ENCODE measurements at regions not wholly inside any gene's neighbourhood (a gene's known extent, or its start where the extent isn't known, plus 50 kb on each side); places are given as distances from the start of the nearest gene placed in this dataset.

GRCh38 chr1:95393434-95393833 is 159.4 kb downstream of the RWDD3 start:
- TF ChIP-seq POLR2A (IDR thresholded peaks at IDR 0.05; ENCODE audit: low read depth, low read length) (no peak), POLR2AphosphoS5 (IDR thresholded peaks at IDR 0.05; ENCODE audit: low read depth, low read length) (no peak)

Data from GM12892 (cell line).